DMS53 (cell line): ENCODE measurements at regions not wholly inside any gene's neighbourhood (a gene's known extent, or its start where the extent isn't known, plus 50 kb on each side); places are given as distances from the start of the nearest gene placed in this dataset.

Experiments
- DNase-seq: peaks from one replicate; lab custom pipeline; 2025; lab: John Stamatoyannopoulos, UW

DNA sequence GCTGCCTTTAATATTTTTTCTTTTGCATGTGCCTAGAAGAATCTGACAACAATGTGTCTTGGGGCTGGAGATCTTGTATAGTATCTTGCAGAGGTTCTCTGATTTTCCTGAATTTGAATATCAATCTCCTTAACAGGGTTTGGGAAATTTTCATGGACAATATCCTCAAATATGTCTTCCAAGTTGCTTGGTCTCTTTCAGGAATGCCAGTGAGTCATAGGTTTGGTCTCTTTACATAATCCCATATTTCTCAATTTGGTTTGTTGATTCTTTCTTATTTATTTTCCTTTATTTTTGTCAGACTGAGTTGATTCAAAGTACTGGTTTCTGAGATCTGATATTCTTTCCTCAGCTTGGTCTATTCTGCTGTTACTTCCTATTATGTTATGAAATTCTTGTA is 208.7 kb upstream of the GLI3 start:
- DNase-seq = no peak

DNA sequence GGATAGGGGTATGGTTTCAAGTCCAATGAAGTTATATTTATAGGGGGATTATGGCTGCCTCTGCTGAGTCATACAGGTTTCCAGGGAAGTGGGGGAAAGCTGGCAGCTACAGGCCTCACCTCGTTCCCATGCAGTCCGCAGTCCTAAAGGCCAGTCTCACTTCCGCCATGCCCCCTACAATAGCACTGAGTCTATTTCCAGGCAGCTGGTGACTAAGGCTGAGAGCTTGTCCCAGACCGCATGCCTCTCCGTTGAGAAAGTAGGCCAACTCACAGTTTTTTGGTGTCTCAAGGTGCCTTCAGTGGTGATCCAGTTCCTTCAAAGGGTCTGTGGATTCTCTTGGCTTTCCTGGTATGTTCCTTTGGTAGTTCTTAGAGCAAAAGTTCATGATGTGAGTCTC is 203.9 kb upstream of the GLI3 start:
- DNase-seq = no peak

DNA sequence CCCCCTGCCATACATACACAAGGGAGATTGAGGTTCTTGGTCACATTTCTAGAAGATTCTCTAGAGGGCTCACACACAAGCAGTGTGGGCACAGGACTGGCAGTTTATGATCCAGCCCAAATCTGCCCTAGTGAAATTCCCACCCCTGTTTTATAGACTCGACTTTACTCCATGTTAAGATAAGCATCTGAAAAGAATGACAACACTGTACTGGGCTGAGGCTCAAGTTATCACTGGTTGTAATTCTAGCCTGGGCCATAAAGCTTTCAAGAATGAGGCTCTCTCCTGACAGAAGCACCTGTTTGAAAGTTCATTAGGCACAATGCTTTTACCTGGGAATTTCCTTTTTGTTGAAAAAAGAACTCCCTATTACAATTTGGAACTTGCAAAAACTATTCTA is 195.6 kb upstream of the GLI3 start:
- DNase-seq = no peak

DNA sequence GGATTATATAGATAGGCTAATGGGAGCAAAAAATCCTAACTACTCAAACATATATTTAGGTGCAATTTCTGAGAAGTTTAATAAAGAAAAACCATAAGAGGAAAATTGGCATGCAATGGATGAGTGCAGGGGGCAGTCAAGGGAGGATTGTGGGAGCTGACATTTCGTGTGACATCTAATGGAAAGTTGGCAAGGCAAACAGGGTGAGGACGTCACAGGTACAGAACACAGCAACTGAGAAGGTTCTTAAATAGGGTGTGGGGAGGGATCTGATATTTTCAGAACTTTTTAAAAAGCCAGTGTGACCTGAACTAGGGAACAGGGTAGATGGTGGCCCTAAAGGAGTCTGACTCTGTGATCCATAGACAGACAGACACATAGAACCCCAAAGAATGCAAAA is 194.9 kb upstream of the GLI3 start:
- DNase-seq = no peak

DNA sequence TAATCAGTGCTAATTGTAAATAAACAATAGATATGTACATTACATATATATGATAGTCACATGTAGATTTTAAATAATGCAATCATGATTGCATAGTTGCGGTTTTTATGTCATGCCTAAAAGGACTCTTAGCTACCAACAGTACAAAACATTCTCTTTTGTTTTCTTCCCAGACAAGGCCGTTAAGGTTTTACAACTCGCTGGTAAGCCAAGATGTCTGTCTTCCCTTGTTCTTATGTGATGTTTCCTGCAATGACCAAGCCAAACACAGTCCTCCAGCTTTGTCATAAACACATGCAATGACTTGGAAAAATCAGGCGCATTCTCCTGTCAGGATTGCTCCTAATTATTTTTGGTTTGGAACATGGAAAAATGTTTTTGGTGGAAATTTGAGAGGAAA is 192.3 kb upstream of the GLI3 start:
- no peak for DNase-seq

DNA sequence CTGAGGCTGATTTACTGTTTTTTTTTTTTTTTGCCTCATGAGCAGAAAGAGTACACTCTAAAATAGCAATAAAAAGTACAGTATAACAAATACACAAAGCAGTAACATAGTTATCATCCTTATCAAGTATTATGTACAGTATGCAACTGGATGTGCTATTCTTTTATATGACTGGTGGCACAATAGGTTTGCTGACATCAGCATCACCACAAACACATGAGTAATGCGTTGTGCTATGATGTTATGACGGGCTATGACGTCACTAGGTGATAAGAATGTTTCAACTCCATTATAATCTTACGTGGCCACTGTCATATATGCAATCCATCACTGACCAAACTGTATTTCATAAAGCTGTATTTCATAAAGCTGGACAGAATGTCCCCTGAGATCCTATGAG is 189.2 kb upstream of the GLI3 start:
- no peak for DNase-seq

DNA sequence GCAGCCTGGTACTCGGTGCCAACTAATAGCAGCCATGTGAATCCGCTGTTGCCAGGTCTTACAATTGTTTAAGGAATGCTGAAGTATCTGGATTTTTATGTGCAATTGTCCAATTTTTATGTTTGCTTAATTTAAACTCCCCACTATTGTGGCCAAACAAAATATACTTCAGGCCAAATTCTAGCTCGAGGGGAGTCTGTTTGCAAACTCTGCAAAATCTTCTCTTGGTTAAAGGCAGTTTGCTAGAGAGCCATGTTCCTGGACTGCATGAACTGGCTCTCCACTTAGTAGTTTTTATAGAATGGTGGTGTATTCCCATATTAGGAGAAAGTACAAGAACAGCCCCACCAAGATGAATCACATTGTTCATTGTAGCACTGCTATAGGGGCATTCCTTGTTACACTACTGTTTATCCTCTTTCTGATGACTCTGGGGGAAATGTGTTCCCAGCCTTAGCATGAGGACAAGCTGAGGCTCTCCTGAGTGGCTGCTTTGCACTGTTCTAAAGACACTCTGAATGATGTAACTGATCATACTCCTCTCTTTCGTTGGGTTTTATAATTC is 178.0 kb upstream of the GLI3 start:
- DNase-seq = no peak

DNA sequence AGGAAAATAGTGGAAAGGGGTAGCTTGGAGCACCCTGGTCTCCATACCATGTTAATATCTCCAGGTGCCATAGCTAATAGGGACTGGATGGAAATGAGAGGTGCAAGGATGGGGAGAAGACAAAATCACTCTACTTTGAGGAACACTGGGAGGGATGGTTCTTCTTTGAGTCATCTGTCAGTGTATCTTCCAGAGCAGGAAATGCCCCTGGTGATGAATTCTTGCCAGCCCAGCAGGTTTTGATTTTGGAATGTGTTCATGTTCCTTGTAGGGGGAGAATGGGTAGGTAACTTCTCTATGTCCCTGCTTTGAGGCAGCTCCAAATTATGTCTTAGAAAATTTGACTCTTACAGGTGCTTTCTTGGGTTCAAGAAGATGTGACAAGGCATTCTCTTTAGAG is 177.0 kb upstream of the GLI3 start:
- DNase-seq = no peak

DNA sequence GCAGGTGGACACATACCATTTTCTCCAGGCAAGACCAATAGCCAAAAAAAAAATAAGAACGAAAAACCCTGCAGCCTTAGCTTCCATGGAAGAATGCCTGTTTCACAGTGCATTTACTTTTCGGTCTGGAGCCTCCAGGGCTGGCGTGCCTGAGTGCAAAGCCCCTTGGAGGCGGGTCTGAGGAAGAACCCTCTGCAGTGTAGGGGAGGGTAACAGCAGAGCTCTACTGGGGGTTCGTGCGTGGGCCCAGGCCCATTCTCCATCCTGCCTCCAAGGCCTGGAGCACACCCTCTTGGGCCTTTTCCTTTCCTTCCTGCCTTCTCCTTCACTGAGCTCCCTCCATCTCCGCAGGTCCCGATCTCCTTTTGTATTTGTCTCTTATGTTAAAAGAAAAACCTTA is 172.3 kb upstream of the GLI3 start:
- DNase-seq = no peak

DNA sequence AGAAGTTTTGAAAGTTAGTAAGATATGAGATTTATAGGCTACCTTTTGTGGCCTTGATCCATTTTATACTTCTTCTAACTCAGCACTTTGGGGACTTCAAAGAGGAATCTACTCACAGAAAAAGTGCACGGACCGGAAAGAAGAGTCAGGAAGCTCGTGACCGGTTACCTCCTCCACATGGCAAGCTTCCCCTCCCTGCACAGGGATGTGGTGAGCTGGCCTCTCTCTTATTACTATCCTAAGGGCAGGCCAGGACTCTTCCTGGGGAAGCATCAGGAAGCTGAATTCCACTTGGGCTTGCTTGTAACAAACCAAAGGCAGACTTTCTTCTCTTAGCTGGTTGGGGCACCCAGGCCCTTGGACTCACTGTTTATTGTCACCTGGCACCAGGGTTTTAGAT is 170.8 kb upstream of the GLI3 start:
- peak; percentile 27 for DNase-seq

DNA sequence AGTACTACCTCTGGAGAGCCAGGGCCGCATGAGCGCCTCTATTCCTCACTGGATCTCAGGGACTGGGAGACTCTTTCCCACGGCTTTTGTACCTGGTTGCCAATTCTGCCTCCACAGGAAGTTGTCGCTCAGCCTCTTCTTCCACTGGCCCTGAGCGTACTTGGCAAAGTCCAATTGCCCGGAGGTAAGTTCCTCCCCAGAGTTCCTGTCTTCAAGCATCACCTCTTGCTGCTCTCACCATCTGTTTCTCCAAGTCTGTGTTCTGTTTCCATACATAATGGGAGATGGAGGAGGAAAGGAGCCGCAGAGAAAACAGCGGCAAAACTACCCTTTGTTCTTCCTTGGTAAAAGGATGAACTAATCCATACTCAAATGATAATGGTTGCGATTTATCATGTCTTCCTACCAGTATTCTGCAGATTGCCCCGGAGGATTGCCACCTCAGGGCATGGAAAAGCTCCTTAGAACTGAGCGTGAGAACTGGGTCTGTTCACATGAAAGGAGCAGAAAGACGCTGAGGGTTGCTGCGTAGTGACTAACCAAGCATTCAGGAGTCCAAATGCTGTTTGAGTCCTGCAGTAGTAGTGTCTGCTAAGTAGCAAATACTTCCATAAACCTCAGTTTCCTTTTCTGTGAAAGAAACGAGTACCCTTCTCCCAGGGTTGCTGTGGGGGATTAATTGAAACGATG is 170.2 kb upstream of the GLI3 start:
- DNase-seq = no peak

DNA sequence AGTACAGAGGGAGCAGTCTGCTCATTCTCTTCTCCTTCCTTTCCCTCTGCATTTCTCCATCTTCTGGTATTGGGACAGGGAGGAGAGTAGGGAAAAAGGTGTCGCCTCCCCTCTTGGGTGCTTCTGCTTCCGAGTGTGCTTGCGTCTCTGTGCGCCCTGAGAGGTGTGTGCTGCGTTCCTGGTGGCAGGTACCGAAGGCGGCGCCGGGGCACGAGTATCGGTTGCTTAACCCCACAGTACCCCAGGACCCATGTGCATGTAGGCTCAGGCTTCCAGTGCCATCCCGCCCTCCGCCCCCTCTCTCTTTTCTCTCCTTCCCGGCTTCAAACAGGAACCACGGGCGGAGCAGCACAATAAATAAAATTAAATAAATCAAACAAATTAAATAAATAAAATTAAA is 169.3 kb upstream of the GLI3 start:
- DNase-seq = no peak

DNA sequence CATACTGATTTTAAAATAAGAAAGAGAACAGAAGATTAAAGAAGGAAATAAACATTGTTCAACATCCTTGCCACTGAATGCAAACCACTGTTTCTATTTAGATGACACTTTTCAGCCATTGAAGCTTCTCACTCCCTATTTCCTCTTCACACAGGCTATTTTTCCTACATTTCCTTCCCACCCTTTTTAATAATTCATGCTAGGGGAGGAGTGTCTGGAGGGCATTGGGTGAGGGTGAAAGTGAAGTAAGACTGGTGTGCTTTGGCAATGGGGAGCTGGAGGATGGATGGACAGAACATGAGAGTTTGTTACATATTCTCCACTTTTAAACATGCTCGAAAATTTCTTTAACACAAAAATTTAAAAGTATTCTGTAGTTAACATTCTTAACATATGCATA is 168.8 kb upstream of the GLI3 start:
- no peak for DNase-seq

DNA sequence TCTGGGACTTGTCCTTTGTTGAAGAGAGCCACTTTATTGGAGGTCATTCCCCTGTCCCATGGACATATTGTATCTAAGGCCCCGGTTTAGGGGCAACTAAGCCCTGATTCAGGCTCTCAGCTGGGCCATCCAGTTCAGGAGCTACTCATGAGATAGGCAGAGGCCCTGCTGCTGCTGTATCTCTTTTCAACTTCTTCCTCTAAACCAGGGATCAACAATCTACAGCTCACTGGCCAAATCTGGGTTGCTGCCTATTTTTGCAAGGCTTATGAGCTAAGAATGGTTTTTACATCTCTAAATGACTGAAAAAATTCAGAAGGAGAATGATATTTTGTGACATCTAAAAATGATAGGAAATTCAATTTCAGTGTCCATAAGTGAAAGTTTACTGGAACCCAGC is 166.8 kb upstream of the GLI3 start:
- no peak for DNase-seq

DNA sequence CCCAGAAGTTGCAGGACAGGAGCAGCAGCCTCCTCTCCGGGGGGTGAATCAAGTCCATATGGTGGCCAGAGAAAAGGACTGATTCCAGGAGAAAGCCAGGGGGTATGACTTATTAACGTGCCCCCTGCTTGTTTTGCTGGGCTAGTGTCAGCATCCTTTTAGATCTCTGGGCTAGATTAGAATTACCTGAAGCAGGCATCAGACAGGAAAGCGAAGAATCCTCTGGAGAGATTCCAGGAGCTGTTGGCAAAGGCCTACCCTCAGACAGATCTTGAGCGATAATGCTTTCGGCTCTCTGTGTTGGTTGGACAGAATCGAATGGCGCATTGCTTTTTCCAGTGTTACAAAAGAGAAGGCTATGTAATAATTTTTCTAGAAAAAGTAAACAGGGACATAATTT is 164.0 kb upstream of the GLI3 start:
- DNase-seq = no peak

DNA sequence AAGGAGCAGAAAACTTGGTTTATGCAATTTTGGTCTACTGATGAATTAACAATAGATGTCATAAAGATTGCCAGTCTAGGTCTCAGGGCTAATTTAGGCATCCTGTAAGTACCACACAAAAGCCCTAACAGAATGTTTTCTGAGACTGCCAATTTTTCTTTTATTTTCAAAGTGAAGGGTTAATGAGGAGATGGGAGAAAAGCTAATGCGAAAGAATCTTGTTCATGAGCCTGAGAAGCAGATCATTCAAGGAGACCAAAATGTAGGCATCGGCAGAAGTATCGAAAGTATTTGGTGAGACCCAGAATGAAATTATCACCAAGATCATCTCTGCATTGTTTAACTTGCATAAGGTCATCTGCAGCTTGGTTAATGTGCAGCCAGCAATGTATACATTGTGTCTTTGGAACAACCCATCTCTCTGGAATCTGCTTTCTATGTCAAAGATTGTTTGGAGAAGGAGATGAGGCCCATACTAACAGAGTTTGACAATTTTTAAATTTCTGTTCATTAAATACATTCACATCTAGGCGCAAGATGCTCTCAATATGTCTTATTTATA is 163.3 kb upstream of the GLI3 start:
- no peak for DNase-seq

DNA sequence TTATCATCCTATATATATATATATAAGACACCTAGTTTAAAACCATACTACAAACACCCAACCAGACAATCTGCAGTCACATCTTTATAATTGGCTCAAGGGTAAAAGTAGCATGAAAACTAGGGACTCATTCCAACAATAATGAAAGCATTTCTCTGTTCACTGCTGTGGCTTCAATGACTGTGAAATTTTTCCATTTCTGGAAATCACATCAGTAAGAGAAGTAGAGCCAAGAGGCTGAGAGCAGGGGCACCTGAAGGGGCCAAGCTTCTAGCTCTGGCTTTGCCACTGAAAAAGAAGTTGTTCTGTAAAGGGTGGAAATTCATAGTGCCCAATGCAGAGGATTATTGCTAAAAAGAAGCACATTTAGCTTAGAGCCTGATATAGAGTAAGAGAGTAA is 158.6 kb upstream of the GLI3 start:
- DNase-seq = no peak

DNA sequence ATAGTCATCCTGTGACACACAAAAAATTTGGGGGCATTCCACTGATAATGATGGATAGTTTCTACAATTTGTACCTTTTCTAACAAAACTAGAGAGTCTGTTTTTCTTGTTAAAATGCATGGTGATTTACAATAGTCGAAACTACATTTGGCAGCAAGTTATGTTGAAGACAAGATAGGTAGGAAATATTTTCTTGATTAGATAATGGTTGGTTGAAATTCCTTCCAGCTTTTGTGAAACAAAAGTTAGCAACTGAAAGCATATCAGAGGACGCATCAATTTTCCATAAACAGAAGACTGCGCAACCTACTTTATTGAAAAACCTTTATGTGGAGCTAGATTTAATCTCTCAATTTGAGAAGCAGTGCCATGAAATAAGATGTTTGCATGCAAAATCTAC is 155.8 kb upstream of the GLI3 start:
- DNase-seq = no peak

DNA sequence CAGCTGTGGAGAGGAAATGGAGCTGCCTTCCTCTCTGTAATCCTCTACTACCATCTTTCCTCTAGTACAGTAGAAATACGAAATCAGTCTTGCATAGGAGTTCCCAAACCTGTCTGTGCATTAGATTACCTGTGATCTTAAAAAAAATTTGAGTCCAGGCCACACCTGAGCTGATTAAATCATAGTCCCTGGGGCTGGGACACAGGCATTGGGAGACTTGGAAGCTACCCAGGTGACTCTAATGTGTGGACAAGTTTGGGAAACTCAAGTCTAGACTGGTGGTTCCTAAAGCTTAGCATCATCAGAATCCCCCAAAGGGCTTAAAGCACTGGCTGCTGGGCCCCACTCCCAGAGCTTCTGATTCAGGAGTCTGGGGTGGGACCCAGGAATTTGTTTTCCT is 152.7 kb upstream of the GLI3 start:
- DNase-seq = no peak

DNA sequence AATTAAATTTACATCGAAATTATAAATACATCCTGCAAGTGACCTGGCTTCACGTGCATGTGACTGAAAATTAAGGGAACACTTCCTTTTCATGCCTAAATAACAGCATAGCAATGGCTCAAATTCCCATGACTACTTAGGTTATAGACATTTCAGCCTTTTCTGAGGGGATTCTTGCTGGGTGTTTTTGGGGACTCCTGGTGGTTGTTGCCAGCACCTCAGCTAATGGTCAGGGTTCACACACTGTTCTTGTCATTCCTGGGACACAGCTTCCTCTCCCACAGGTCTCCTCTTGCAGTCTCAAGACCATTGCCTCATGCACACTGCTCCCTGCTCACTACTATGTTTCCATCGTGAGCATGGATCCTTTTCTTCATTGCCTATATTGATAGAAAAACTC is 148.9 kb upstream of the GLI3 start:
- DNase-seq = peak; percentile 21

DNA sequence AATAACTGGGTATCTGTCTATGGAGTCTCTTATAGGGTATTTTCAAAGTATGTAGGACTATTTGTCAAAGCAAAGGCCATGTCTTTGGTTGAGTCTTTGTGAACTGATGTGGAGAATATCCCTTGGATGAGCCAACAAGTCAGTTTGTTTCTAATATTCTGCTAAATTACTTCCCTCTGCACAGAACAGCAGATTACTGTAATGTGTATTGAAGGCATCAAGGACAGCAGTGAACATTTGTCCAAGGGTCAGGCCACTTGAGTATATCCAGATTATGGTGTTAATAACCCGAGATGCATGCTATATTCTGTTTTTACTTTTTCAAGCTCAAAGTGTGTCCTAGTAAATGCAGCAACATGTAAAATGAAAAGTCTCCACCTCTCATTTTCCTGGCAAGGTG is 144.2 kb upstream of the GLI3 start:
- no peak for DNase-seq

DNA sequence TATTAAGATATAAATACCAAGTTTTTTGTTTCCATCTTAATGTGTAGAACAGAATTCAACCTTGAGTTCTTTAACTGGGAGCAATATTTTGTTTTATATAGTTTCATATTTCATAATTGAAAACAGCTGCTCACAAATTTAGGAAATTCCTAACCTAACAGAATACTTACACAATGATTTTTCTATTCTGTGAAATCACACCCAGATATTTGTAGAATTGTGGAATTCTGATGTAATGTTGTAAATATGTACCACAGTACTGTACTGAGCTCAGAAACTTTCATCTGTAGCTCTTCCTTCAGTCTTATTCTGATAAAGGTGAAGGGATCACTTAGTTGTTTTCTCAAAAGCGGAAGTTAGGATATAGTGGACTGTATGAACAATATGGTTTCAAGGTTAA is 143.4 kb upstream of the GLI3 start:
- no peak for DNase-seq

DNA sequence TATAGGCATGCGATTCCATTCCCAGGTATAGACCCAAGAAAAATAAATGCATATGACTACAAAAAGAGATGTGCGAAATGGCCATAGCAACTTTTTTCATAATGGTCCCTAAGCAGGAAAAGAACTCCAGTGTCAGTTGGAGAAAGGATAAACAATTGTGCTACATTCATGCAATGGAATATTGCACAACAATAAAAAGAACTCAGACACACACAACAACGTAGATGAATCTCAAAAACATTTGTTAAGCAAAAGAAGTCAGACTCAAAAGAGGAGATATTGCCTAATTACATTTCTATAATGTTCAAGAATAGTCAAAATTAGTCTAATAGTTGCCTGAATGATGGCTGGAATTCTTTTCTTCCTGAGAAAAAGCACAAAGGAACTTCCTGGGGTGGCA is 141.1 kb upstream of the GLI3 start:
- no peak for DNase-seq

DNA sequence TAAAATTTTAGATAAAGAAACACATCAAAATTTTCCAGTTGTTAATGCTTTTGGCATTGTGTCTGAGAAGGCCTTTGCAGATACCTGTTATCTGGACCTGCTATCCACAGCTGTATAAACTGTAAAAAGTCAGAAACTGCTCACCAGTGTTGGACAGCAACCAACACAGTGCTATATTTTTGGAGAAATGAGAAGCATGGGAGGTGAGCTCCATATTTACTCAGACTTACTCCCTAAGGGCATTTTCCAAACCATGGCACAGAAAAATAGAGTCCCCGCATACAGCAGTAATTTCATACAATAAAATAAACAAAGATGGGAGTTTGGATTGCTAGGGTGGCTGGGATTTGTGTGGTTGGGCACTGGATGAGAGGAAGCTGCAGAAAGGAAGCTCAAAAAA is 136.3 kb upstream of the GLI3 start:
- DNase-seq = no peak
